GM23338 (cell line): ENCODE measurements at regions not wholly inside any gene's neighbourhood (a gene's known extent, or its start where the extent isn't known, plus 50 kb on each side); places are given as distances from the start of the nearest gene placed in this dataset.

ENCODE experiments used
- ATAC-seq: fragments of 200-7000 bp; cut with Tn5 transposase; 3 replicates; pipeline ENCODE4 v1.9.1; 2020
- DNase-seq: peaks from one replicate; pipeline ENCODE4 v3.0.0-alpha.2; 2015; ENCODE audit warnings: low spot score
- H2AFZ ChIP-seq: fragments of 200-600 bp; sonication (generic); 2 replicates; pipeline ENCODE4 v1.8.0; 2016; ENCODE audit warnings: antibody characterized with exemption, mild to moderate bottlenecking, moderate library complexity
- H3F3A ChIP-seq: fragments of 200-600 bp; sonication (generic); replicated peaks from 2 replicates; pipeline ENCODE4 v1.8.0; 2017; ENCODE audit warnings: antibody characterized with exemption, mixed run types, low read depth
- H3K27ac ChIP-seq: fragments of 200-600 bp; sonication (generic); 2 replicates; pipeline ENCODE4 v1.6.1; 2016; ENCODE audit warnings: low read depth
- H3K27me3 ChIP-seq: fragments of 200-600 bp; sonication (generic); 2 replicates; pipeline ENCODE4 v1.8.0; 2016; ENCODE audit warnings: mild to moderate bottlenecking, mixed run types, moderate library complexity; ENCODE audit not compliant: insufficient read depth
- H3K36me3 ChIP-seq: fragments of 200-600 bp; sonication (generic); 2 replicates; pipeline ENCODE4 v1.8.0; 2016; ENCODE audit warnings: mild to moderate bottlenecking; ENCODE audit not compliant: insufficient read depth
- H3K4me1 ChIP-seq: fragments of 200-600 bp; sonication (generic); 2 replicates; pipeline ENCODE4 v1.8.0; 2016; ENCODE audit warnings: mild to moderate bottlenecking, moderate library complexity; ENCODE audit not compliant: insufficient read depth
- H3K4me2 ChIP-seq: fragments of 200-600 bp; sonication (generic); 2 replicates; pipeline ENCODE4 v1.7.1; 2017; ENCODE audit warnings: mixed run types
- H3K4me3 ChIP-seq: fragments of 200-600 bp; sonication (generic); 2 replicates; pipeline ENCODE4 v1.6.1; 2016; ENCODE audit warnings: mixed run types
- H3K79me2 ChIP-seq: fragments of 200-600 bp; sonication (generic); replicated peaks from 2 replicates; pipeline ENCODE4 v1.8.0; 2017; ENCODE audit warnings: mild to moderate bottlenecking; ENCODE audit not compliant: insufficient read depth
- H3K9me2 ChIP-seq: fragments of 200-600 bp; sonication (generic); 2 replicates; pipeline ENCODE4 v1.8.0; 2017; ENCODE audit not compliant: insufficient read depth
- H4K20me1 ChIP-seq: fragments of 200-600 bp; sonication (generic); replicated peaks from 2 replicates; pipeline ENCODE4 v1.8.0; 2017; ENCODE audit warnings: mild to moderate bottlenecking; ENCODE audit not compliant: insufficient read depth
- H3K27ac Mint-ChIP-seq: 2 replicates; pipeline ENCODE4 v1.8.0; 2020; ENCODE audit warnings: inconsistent platforms, mild to moderate bottlenecking, moderate library complexity, mixed read lengths
- H3K27me3 Mint-ChIP-seq: 3 replicates; pipeline ENCODE4 v1.8.0; 2022; ENCODE audit warnings: low read depth, mild to moderate bottlenecking, moderate library complexity, mixed read lengths, inconsistent platforms; ENCODE audit not compliant: insufficient read depth, poor library complexity
- H3K36me3 Mint-ChIP-seq: 3 replicates; pipeline ENCODE4 v1.8.0; 2021; ENCODE audit warnings: low read depth, mild to moderate bottlenecking, inconsistent platforms, moderate library complexity, mixed read lengths
- H3K4me1 Mint-ChIP-seq: 3 replicates; pipeline ENCODE4 v1.8.0; 2020; ENCODE audit warnings: mild to moderate bottlenecking, inconsistent platforms, mixed read lengths
- H3K4me3 Mint-ChIP-seq: 3 replicates; pipeline ENCODE4 v1.8.0; 2021; ENCODE audit warnings: moderate library complexity, mild to moderate bottlenecking, inconsistent platforms, mixed read lengths
- H3K9me3 Mint-ChIP-seq: 3 replicates; pipeline ENCODE4 v1.8.0; 2020; ENCODE audit warnings: moderate library complexity, mild to moderate bottlenecking, inconsistent platforms, mixed read lengths
- CREB1 ChIP-seq: fragments of 250-450 bp; sonication (Bioruptor Pico); IDR thresholded peaks from 2 replicates; pipeline ENCODE4 v1.5.0; 2020; ENCODE audit warnings: low read depth, mild to moderate bottlenecking, moderate library complexity
- ETS1 ChIP-seq: IDR thresholded peaks from 2 replicates; pipeline ENCODE4 v1.6.1; 2016; ENCODE audit warnings: antibody characterized with exemption
- EZH2 ChIP-seq: fragments of 200-600 bp; sonication (generic); IDR thresholded peaks from one replicate; pipeline ENCODE4 v1.8.0; 2017; ENCODE audit warnings: antibody characterized with exemption, mild to moderate bottlenecking, low read depth; ENCODE audit not compliant: unreplicated experiment
- EZH2phosphoT487 ChIP-seq: fragments of 200-600 bp; sonication (generic); IDR thresholded peaks from one replicate; pipeline ENCODE4 v1.8.1; 2018; ENCODE audit warnings: antibody characterized with exemption; ENCODE audit not compliant: unreplicated experiment
- JUNB ChIP-seq: IDR thresholded peaks from one replicate; pipeline ENCODE4 v1.6.1; 2016; ENCODE audit warnings: antibody characterized with exemption; ENCODE audit not compliant: unreplicated experiment
- POLR2AphosphoS5 ChIP-seq: IDR thresholded peaks from 2 replicates; pipeline ENCODE4 v1.6.1; 2016; ENCODE audit warnings: antibody characterized with exemption, low read depth
- STAT1 ChIP-seq: IDR thresholded peaks from one replicate; pipeline ENCODE4 v1.6.1; 2016; ENCODE audit warnings: antibody characterized with exemption; ENCODE audit not compliant: unreplicated experiment
- ZNF331 ChIP-seq: fragments of 250-450 bp; sonication (Bioruptor Pico); IDR thresholded peaks from 2 replicates; pipeline ENCODE4 v1.5.0; 2020; ENCODE audit warnings: low read depth, mild to moderate bottlenecking, moderate library complexity
- ZNF462 ChIP-seq: fragments of 250-450 bp; sonication (Bioruptor Pico); IDR thresholded peaks from 2 replicates; pipeline ENCODE4 v1.5.0; 2020; ENCODE audit warnings: mild to moderate bottlenecking, moderate library complexity
- TF ChIP-seq, protein P1 (sequence below): IDR thresholded peaks from one replicate; pipeline ENCODE4 v1.6.1; 2018; ENCODE audit warnings: antibody characterized with exemption; ENCODE audit not compliant: unreplicated experiment
- TF ChIP-seq, protein P2 (sequence below), 2 experiments: fragments of 200-600 bp in 1 of 2; sonication (generic) in 1 of 2; conservative IDR thresholded peaks; 2 replicates each; pipeline versions ENCODE4 v1.5.1 to v1.6.1; 2016 to 2017; ENCODE audit warnings: antibody characterized with exemption in 2 of 2, low read depth in 2 of 2, mild to moderate bottlenecking in 2 of 2, moderate library complexity in 1 of 2

GRCh38 chr12:13293096-13293495 is 96.6 kb downstream of the EMP1 start (continued):
- no peak for TF ChIP-seq ZNF462
- TF ChIP-seq JUNB = no peak
- no peak for TF ChIP-seq STAT1

DNA sequence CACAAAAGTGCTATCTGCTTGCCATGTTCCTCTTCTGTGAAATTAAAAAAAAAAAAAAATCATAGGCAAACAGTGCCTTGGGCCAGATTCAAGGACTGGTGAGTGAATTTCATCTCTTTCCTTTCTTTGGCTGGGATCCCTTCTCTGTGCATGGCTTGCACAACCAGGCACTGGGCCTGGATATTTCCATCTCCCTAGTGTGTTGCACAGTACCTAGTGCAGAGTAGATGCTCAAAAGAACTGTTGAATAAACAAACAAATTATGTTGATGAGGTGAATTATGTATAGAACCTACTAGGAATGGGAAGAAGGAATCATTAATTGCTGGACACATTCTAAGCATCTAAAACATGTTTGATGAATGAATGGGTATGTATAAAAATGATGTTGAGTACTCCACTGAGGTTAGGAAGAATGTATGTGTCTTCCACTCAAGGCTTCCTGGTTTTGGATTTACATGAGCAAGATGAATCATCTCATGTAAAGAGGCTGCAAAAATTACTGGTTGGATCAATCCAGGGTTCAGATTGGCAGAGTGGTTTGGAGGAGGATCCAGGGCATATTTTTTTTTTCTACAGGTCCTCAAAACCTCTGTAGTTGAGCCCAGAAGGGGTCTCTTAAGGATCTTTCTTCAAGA is 93.2 kb downstream of the EMP1 start:
- Histone ChIP-seq H3K4me1 (no peaks in the 10 kb centered on the region), H2AFZ (no peak overlapping the region), H3K27ac (no peak overlapping the region), H3K79me2 (no peaks in the 10 kb centered on the region), H3K4me2 (no peak overlapping the region), H3K27me3 (no peaks in the 10 kb centered on the region), H3F3A (no peaks in the 10 kb centered on the region), H4K20me1 (no peaks in the 10 kb centered on the region), H3K36me3 (no peaks in the 10 kb centered on the region), H3K9me2 (no peaks in the 10 kb centered on the region), H3K4me3 (no peak overlapping the region)
- Mint-ChIP-seq H3K9me3 (no peaks in the 10 kb centered on the region), H3K36me3 (no peaks in the 10 kb centered on the region), H3K4me1 (no peaks in the 10 kb centered on the region), H3K4me3 (no peak overlapping the region), H3K27me3 (no peaks in the 10 kb centered on the region), H3K27ac (no peak overlapping the region)
- DNase-seq (no peak), ATAC-seq (no peak)
- TF ChIP-seq POLR2AphosphoS5 = no peak
- no peak for TF ChIP-seq ETS1
- no peak for TF ChIP-seq EZH2phosphoT487
- TF ChIP-seq JUNB = no peak
- no peak for TF ChIP-seq EZH2
- TF ChIP-seq, protein P1, sequence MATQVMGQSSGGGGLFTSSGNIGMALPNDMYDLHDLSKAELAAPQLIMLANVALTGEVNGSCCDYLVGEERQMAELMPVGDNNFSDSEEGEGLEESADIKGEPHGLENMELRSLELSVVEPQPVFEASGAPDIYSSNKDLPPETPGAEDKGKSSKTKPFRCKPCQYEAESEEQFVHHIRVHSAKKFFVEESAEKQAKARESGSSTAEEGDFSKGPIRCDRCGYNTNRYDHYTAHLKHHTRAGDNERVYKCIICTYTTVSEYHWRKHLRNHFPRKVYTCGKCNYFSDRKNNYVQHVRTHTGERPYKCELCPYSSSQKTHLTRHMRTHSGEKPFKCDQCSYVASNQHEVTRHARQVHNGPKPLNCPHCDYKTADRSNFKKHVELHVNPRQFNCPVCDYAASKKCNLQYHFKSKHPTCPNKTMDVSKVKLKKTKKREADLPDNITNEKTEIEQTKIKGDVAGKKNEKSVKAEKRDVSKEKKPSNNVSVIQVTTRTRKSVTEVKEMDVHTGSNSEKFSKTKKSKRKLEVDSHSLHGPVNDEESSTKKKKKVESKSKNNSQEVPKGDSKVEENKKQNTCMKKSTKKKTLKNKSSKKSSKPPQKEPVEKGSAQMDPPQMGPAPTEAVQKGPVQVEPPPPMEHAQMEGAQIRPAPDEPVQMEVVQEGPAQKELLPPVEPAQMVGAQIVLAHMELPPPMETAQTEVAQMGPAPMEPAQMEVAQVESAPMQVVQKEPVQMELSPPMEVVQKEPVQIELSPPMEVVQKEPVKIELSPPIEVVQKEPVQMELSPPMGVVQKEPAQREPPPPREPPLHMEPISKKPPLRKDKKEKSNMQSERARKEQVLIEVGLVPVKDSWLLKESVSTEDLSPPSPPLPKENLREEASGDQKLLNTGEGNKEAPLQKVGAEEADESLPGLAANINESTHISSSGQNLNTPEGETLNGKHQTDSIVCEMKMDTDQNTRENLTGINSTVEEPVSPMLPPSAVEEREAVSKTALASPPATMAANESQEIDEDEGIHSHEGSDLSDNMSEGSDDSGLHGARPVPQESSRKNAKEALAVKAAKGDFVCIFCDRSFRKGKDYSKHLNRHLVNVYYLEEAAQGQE = no peak
- TF ChIP-seq, protein P2, sequence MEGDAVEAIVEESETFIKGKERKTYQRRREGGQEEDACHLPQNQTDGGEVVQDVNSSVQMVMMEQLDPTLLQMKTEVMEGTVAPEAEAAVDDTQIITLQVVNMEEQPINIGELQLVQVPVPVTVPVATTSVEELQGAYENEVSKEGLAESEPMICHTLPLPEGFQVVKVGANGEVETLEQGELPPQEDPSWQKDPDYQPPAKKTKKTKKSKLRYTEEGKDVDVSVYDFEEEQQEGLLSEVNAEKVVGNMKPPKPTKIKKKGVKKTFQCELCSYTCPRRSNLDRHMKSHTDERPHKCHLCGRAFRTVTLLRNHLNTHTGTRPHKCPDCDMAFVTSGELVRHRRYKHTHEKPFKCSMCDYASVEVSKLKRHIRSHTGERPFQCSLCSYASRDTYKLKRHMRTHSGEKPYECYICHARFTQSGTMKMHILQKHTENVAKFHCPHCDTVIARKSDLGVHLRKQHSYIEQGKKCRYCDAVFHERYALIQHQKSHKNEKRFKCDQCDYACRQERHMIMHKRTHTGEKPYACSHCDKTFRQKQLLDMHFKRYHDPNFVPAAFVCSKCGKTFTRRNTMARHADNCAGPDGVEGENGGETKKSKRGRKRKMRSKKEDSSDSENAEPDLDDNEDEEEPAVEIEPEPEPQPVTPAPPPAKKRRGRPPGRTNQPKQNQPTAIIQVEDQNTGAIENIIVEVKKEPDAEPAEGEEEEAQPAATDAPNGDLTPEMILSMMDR (conservative IDR thresholded peaks at IDR 0.05; ENCODE audit: low read depth in 2 of 2) = no peak
- TF ChIP-seq ZNF331 (CRISPR knock-in tag) = no peak
- TF ChIP-seq STAT1 = no peak
- TF ChIP-seq CREB1 (CRISPR knock-in tag) = no peak
